ENCODE measurements at regions not wholly inside any gene's neighbourhood (a gene's known extent, or its start where the extent isn't known, plus 50 kb on each side); places are given as distances from the start of the nearest gene placed in this dataset.

GRCh38 chr1:59225594-59226316 is 71.1 kb upstream of the FGGY start:
- DNase-seq, result no peak

- DNase-seq, result no peak
Observed at GRCh38 chr1:59229138-59229537, 67.8 kb upstream of the FGGY start.

GRCh38 chr1:59230622-59231021 is 66.3 kb upstream of the FGGY start:
- no peak for DNase-seq

GRCh38 chr1:59232216-59232615 is 64.7 kb upstream of the FGGY start:
- DNase-seq, result no peak

- DNase-seq, result no peak
Observed at GRCh38 chr1:59233444-59233843, 63.5 kb upstream of the FGGY start.

- DNase-seq, result no peak
Observed at GRCh38 chr1:59236721-59237545, 60.0 kb upstream of the FGGY start.

GRCh38 chr1:59237900-59238299 is 59.0 kb upstream of the FGGY start:
- no peak for DNase-seq

- DNase-seq, result no peak
Observed at GRCh38 chr1:59238333-59238934, 58.5 kb upstream of the FGGY start.

- no peak for DNase-seq
Observed at GRCh38 chr1:59238993-59239392, 57.9 kb upstream of the FGGY start.

- DNase-seq, result no peak
Observed at GRCh38 chr1:59241909-59242308, 55.0 kb upstream of the FGGY start.

- no peak for DNase-seq
Observed at GRCh38 chr1:59242370-59242769, 54.5 kb upstream of the FGGY start.

- DNase-seq, result no peak
Observed at GRCh38 chr1:59243550-59243949, 53.3 kb upstream of the FGGY start.

- no peak for DNase-seq
Observed at GRCh38 chr1:59243978-59244377, 52.9 kb upstream of the FGGY start.

- DNase-seq, result no peak
Observed at GRCh38 chr1:59244891-59245290, 52.0 kb upstream of the FGGY start.

Measured in GF-D8 (cell line).